ENCODE measurements at regions not wholly inside any gene's neighbourhood (a gene's known extent, or its start where the extent isn't known, plus 50 kb on each side); places are given as distances from the start of the nearest gene placed in this dataset.

- TF ChIP-seq CTCF (IDR thresholded peaks at IDR 0.05), result no peak
- no peak for TF ChIP-seq MAX (IDR thresholded peaks at IDR 0.05; ENCODE audit: low read depth)
- TF ChIP-seq USF2 (IDR thresholded peaks at IDR 0.05; ENCODE audit: borderline replicate concordance, low read depth, low read length), result no peak
- TF ChIP-seq EZH2phosphoT487 (IDR thresholded peaks at IDR 0.05; ENCODE audit: borderline replicate concordance, low read depth), result no peak
- no peak for TF ChIP-seq JUND (IDR thresholded peaks at IDR 0.05)
Observed at GRCh38 chr14:76941544-76941943, 87.0 kb downstream of the IRF2BPL start.
